Calu3 (cell line): ENCODE measurements at regions not wholly inside any gene's neighbourhood (a gene's known extent, or its start where the extent isn't known, plus 50 kb on each side); places are given as distances from the start of the nearest gene placed in this dataset.

Experiments
- BruUV-seq: library from RNA; stranded (reverse); fragments of 400-500 nt; replicated peaks from 2 replicates; lab custom pipeline; 2021; lab: Mats Ljungman, UMichigan
- CTCF ChIA-PET: fragments of 300-600 bp; sonication (Branson Sonifier 250); formaldehyde crosslinking; loops from one replicate; lab custom pipeline; 2022; ENCODE audit warnings: antibody characterized with exemption; lab: Charles Lee
- DNase-seq: peaks from one replicate; pipeline ENCODE4 v3.0.0; 2022
- H3K27ac Mint-ChIP-seq: one replicate; pipeline ENCODE4 v1.8.0; 2022; ENCODE audit warnings: mixed read lengths; ENCODE audit not compliant: unreplicated experiment
- H3K27me3 Mint-ChIP-seq: one replicate; pipeline ENCODE4 v1.8.0; 2022; ENCODE audit warnings: mixed read lengths; ENCODE audit not compliant: unreplicated experiment
- H3K36me3 Mint-ChIP-seq: one replicate; pipeline ENCODE4 v1.8.0; 2022; ENCODE audit warnings: mild to moderate bottlenecking, moderate library complexity, mixed read lengths; ENCODE audit not compliant: insufficient read depth, unreplicated experiment
- H3K4me1 Mint-ChIP-seq: one replicate; pipeline ENCODE4 v1.8.0; 2022; ENCODE audit warnings: mild to moderate bottlenecking, low read depth, mixed read lengths; ENCODE audit not compliant: unreplicated experiment
- H3K4me3 Mint-ChIP-seq: one replicate; pipeline ENCODE4 v1.8.0; 2022; ENCODE audit warnings: mild to moderate bottlenecking, low read depth, moderate library complexity, mixed read lengths; ENCODE audit not compliant: unreplicated experiment
- H3K9me3 Mint-ChIP-seq: one replicate; pipeline ENCODE4 v1.8.0; 2022; ENCODE audit warnings: low read depth, mixed read lengths; ENCODE audit not compliant: unreplicated experiment
- CTCF ChIP-seq: fragments of 200-600 bp; IDR thresholded peaks from one replicate; pipeline ENCODE4 v1.8.0; 2022; ENCODE audit warnings: antibody characterized with exemption; ENCODE audit not compliant: unreplicated experiment
- intact Hi-C: fragments of 100-400 bp; cut with micrococcal nuclease; formaldehyde crosslinking; loops from one replicate; pipeline ENCODE4 v1.10.0; 2022; ENCODE audit not compliant: unreplicated experiment

GRCh38 chr4:53854991-53855568 lies 209.3 kb downstream of the CHIC2 start:
- no peaks in the 10 kb centered on the region for H3K36me3 Mint-ChIP-seq

GRCh38 chr4:53852343-53852742 lies 212.1 kb downstream of the CHIC2 start:
- no peak for TF ChIP-seq CTCF
- CTCF ChIA-PET: no interaction called here
- no peaks in the 10 kb centered on the region for H3K27me3 Mint-ChIP-seq
- intact Hi-C loops: no loop called here
- no peak overlapping the region for H3K27ac Mint-ChIP-seq
- no peaks in the 10 kb centered on the region for H3K9me3 Mint-ChIP-seq
- H3K4me1 Mint-ChIP-seq: no peaks in the 10 kb centered on the region
- H3K36me3 Mint-ChIP-seq: no peaks in the 10 kb centered on the region
- no peak for DNase-seq
- BruUV-seq: no TSS peak
- no peak overlapping the region for H3K4me3 Mint-ChIP-seq

More at GRCh38 chr4:53854991-53855568, 209.3 kb downstream of the CHIC2 start:
- BruUV-seq: no TSS peak
- CTCF ChIA-PET: no interaction called here
- TF ChIP-seq CTCF: no peak
- Mint-ChIP-seq H3K4me1 (no peaks in the 10 kb centered on the region), H3K9me3 (peaks cover 2% of the 10 kb centered on the region), H3K27ac (no peak overlapping the region), H3K4me3 (no peak overlapping the region), H3K27me3 (no peaks in the 10 kb centered on the region)
- intact Hi-C loops: no loop called here
- DNase-seq: no peak

GRCh38 chr4:53847965-53848364 lies 216.4 kb downstream of the CHIC2 start:
- H3K27ac Mint-ChIP-seq: no peak overlapping the region
- BruUV-seq: no TSS peak
- DNase-seq: no peak
- no peaks in the 10 kb centered on the region for H3K36me3 Mint-ChIP-seq
- CTCF ChIA-PET: interaction anchor here (0.6 kb wide), 1 partner anchor 25 kb away, joined by 3 read pairs; no protein-coding TSS in a partner anchor
- no peaks in the 10 kb centered on the region for H3K9me3 Mint-ChIP-seq
- TF ChIP-seq CTCF: no peak
- no peak overlapping the region for H3K4me3 Mint-ChIP-seq
- no peaks in the 10 kb centered on the region for H3K4me1 Mint-ChIP-seq
- intact Hi-C loops: no loop called here
- H3K27me3 Mint-ChIP-seq: peaks cover 11% of the 10 kb centered on the region

GRCh38 chr4:53844551-53844950 lies 219.9 kb downstream of the CHIC2 start:
- no TSS peak for BruUV-seq
- Mint-ChIP-seq H3K36me3 (no peaks in the 10 kb centered on the region), H3K4me1 (no peaks in the 10 kb centered on the region), H3K27me3 (peaks cover 11% of the 10 kb centered on the region), H3K27ac (no peak overlapping the region), H3K4me3 (no peak overlapping the region), H3K9me3 (no peaks in the 10 kb centered on the region)
- intact Hi-C loops: no loop called here
- TF ChIP-seq CTCF: no peak
- no peak for DNase-seq
- CTCF ChIA-PET: interaction anchor here (0.5 kb wide), 1 partner anchor 420 kb away, joined by 3 read pairs; no protein-coding TSS in a partner anchor
